SK-N-SH treated with all-trans-retinoic acid at 6 μM for 48 hours (cell line): ENCODE measurements at regions not wholly inside any gene's neighbourhood (a gene's known extent, or its start where the extent isn't known, plus 50 kb on each side); places are given as distances from the start of the nearest gene placed in this dataset.

Source experiments
- ATAC-seq: fragments of 200-7000 bp; cut with Tn5 transposase; 3 replicates; pipeline ENCODE4 v1.9.1; 2020; ENCODE audit warnings: mild to moderate bottlenecking, moderate library complexity
- ARNTL ChIP-seq: fragments of 450-650 bp; formaldehyde crosslinking; IDR thresholded peaks from 2 replicates; pipeline ENCODE4 v1.5.0; 2020; ENCODE audit warnings: low read depth, mild to moderate bottlenecking, moderate library complexity, borderline replicate concordance
- BACH2 ChIP-seq: fragments of 250-450 bp; sonication (Bioruptor Pico); IDR thresholded peaks from 2 replicates; pipeline ENCODE4 v1.9.0; 2021; ENCODE audit warnings: mild to moderate bottlenecking, borderline replicate concordance
- CREB5 ChIP-seq: fragments of 250-450 bp; sonication (Bioruptor Pico); IDR thresholded peaks from 2 replicates; pipeline ENCODE4 v1.5.1; 2020; ENCODE audit warnings: low read depth, mild to moderate bottlenecking, moderate library complexity
- CSDC2 ChIP-seq: fragments of 250-450 bp; sonication (Bioruptor Pico); IDR thresholded peaks from 2 replicates; pipeline ENCODE4 v1.5.0; 2020; ENCODE audit warnings: mild to moderate bottlenecking, moderate library complexity
- GLIS3 ChIP-seq: fragments of 250-450 bp; sonication (Bioruptor Pico); IDR thresholded peaks from 2 replicates; pipeline ENCODE4 v1.5.0; 2020; ENCODE audit warnings: mild to moderate bottlenecking, moderate library complexity
- ISL1 ChIP-seq: fragments of 250-450 bp; sonication (Bioruptor Pico); IDR thresholded peaks from 2 replicates; pipeline ENCODE4 v2.1.2; 2022; ENCODE audit warnings: mild to moderate bottlenecking, moderate library complexity
- OSR1 ChIP-seq: fragments of 250-450 bp; sonication (Bioruptor Pico); IDR thresholded peaks from 2 replicates; pipeline ENCODE4 v1.8.0; 2022; ENCODE audit warnings: moderate library complexity, mild to moderate bottlenecking, inconsistent platforms
- RARB ChIP-seq: fragments of 250-450 bp; sonication (Bioruptor Pico); IDR thresholded peaks from 2 replicates; pipeline ENCODE4 v1.8.0; 2021; ENCODE audit warnings: mild to moderate bottlenecking, moderate library complexity
- SNAI2 ChIP-seq: fragments of 250-450 bp; sonication (Bioruptor Pico); IDR thresholded peaks from 2 replicates; pipeline ENCODE4 v1.5.0; 2020; ENCODE audit warnings: mild to moderate bottlenecking, moderate library complexity
- TCF4 ChIP-seq: fragments of 250-450 bp; sonication (Bioruptor Pico); IDR thresholded peaks from 2 replicates; pipeline ENCODE4 v1.8.0; 2021; ENCODE audit warnings: mild to moderate bottlenecking, moderate library complexity, borderline replicate concordance
- TOX ChIP-seq: fragments of 250-450 bp; sonication (Bioruptor Pico); IDR thresholded peaks from 2 replicates; pipeline ENCODE4 v1.8.0; 2021; ENCODE audit warnings: mild to moderate bottlenecking, moderate library complexity, borderline replicate concordance
- ZC3H10 ChIP-seq: fragments of 250-450 bp; sonication (Bioruptor Pico); IDR thresholded peaks from 2 replicates; pipeline ENCODE4 v1.5.1; 2021; ENCODE audit warnings: mild to moderate bottlenecking, moderate library complexity
- ZFP3 ChIP-seq: fragments of 250-450 bp; sonication (Bioruptor Pico); IDR thresholded peaks from 2 replicates; pipeline ENCODE4 v1.5.0; 2020; ENCODE audit warnings: mild to moderate bottlenecking, moderate library complexity
- ZFP30 ChIP-seq: fragments of 450-650 bp; formaldehyde crosslinking; IDR thresholded peaks from 2 replicates; pipeline ENCODE4 v1.5.0; 2022; ENCODE audit warnings: mild to moderate bottlenecking, moderate library complexity
- ZNF565 ChIP-seq: fragments of 450-650 bp; formaldehyde crosslinking; conservative IDR thresholded peaks from 2 replicates; pipeline ENCODE4 v1.5.0; 2020; ENCODE audit warnings: low read depth, mild to moderate bottlenecking, moderate library complexity
- ZNF8 ChIP-seq: fragments of 450-650 bp; formaldehyde crosslinking; IDR thresholded peaks from 2 replicates; pipeline ENCODE4 v1.5.0; 2020; ENCODE audit warnings: mild to moderate bottlenecking, moderate library complexity
- TF ChIP-seq, protein P1 (sequence below): fragments of 250-450 bp; sonication (Bioruptor Pico); IDR thresholded peaks from 2 replicates; pipeline ENCODE4 v1.5.0; 2020; ENCODE audit warnings: mild to moderate bottlenecking, moderate library complexity
- TF ChIP-seq, protein P2 (sequence below): fragments of 250-450 bp; sonication (Bioruptor Pico); IDR thresholded peaks from 2 replicates; pipeline ENCODE4 v1.8.0; 2020; ENCODE audit warnings: mild to moderate bottlenecking, moderate library complexity, borderline replicate concordance
- TF ChIP-seq, protein P3 (sequence below): fragments of 250-450 bp; sonication (Bioruptor Pico); IDR thresholded peaks from 2 replicates; pipeline ENCODE4 v1.5.1; 2021; ENCODE audit warnings: mild to moderate bottlenecking, moderate library complexity

- ATAC-seq: no peak
- TF ChIP-seq ZC3H10 (CRISPR knock-in tag) (no peak), ZNF565 (no peak), ZNF8 (CRISPR knock-in tag) (no peak), CREB5 (CRISPR knock-in tag) (no peak), GLIS3 (CRISPR knock-in tag) (no peak), TOX (CRISPR knock-in tag) (no peak)
Observed at GRCh38 chr16:66064801-66065530, 301.5 kb upstream of the CDH5 start.

GRCh38 chr16:66058832-66059231 lies 307.7 kb upstream of the CDH5 start:
- no peak for ATAC-seq
- TF ChIP-seq ARNTL (CRISPR knock-in tag): no peak
- no peak for TF ChIP-seq ZFP3
- TF ChIP-seq ZFP30 (CRISPR knock-in tag): no peak
- TF ChIP-seq CREB5 (CRISPR knock-in tag): no peak
- no peak for TF ChIP-seq GLIS3 (CRISPR knock-in tag)
- no peak for TF ChIP-seq TOX (CRISPR knock-in tag)
- no peak for TF ChIP-seq ZNF8 (CRISPR knock-in tag)

DNA sequence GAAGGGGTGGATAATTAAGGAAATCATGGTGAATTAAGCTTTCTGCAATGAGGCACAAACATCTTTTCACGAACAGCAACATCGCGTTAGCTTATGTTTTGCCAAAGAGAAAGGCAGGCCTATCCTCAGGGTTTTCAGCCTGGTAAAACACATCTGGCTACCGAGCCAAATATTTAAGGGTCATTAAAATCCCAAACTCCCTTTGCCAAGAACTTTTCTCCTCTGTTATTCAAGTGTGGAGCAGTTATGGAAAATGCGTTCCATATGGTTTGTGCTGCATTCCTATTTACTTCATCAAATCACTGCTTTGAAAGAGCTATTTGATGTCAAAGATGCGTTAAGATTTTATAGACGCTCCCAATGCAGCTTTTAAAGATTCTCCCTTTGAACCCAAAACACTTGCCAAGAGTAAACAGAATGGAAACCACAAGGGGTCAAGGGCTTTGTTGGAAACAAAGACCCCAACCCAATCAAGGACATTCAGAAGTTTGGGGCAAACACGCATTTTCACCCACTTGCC lies 308.3 kb upstream of the CDH5 start:
- ATAC-seq: no peak
- TF ChIP-seq ZC3H10 (CRISPR knock-in tag): no peak
- TF ChIP-seq GLIS3 (CRISPR knock-in tag): no peak
- TF ChIP-seq, protein P1, sequence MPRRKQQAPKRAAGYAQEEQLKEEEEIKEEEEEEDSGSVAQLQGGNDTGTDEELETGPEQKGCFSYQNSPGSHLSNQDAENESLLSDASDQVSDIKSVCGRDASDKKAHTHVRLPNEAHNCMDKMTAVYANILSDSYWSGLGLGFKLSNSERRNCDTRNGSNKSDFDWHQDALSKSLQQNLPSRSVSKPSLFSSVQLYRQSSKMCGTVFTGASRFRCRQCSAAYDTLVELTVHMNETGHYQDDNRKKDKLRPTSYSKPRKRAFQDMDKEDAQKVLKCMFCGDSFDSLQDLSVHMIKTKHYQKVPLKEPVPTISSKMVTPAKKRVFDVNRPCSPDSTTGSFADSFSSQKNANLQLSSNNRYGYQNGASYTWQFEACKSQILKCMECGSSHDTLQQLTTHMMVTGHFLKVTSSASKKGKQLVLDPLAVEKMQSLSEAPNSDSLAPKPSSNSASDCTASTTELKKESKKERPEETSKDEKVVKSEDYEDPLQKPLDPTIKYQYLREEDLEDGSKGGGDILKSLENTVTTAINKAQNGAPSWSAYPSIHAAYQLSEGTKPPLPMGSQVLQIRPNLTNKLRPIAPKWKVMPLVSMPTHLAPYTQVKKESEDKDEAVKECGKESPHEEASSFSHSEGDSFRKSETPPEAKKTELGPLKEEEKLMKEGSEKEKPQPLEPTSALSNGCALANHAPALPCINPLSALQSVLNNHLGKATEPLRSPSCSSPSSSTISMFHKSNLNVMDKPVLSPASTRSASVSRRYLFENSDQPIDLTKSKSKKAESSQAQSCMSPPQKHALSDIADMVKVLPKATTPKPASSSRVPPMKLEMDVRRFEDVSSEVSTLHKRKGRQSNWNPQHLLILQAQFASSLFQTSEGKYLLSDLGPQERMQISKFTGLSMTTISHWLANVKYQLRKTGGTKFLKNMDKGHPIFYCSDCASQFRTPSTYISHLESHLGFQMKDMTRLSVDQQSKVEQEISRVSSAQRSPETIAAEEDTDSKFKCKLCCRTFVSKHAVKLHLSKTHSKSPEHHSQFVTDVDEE (CRISPR knock-in tag): no peak
- TF ChIP-seq ISL1 (CRISPR knock-in tag): no peak
- no peak for TF ChIP-seq SNAI2 (CRISPR knock-in tag)
- TF ChIP-seq, all 23 proteins: peak for 0

- no peak for ATAC-seq
- TF ChIP-seq, protein P2, sequence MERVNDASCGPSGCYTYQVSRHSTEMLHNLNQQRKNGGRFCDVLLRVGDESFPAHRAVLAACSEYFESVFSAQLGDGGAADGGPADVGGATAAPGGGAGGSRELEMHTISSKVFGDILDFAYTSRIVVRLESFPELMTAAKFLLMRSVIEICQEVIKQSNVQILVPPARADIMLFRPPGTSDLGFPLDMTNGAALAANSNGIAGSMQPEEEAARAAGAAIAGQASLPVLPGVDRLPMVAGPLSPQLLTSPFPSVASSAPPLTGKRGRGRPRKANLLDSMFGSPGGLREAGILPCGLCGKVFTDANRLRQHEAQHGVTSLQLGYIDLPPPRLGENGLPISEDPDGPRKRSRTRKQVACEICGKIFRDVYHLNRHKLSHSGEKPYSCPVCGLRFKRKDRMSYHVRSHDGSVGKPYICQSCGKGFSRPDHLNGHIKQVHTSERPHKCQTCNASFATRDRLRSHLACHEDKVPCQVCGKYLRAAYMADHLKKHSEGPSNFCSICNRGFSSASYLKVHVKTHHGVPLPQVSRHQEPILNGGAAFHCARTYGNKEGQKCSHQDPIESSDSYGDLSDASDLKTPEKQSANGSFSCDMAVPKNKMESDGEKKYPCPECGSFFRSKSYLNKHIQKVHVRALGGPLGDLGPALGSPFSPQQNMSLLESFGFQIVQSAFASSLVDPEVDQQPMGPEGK (CRISPR knock-in tag): no peak
- TF ChIP-seq, protein P3, sequence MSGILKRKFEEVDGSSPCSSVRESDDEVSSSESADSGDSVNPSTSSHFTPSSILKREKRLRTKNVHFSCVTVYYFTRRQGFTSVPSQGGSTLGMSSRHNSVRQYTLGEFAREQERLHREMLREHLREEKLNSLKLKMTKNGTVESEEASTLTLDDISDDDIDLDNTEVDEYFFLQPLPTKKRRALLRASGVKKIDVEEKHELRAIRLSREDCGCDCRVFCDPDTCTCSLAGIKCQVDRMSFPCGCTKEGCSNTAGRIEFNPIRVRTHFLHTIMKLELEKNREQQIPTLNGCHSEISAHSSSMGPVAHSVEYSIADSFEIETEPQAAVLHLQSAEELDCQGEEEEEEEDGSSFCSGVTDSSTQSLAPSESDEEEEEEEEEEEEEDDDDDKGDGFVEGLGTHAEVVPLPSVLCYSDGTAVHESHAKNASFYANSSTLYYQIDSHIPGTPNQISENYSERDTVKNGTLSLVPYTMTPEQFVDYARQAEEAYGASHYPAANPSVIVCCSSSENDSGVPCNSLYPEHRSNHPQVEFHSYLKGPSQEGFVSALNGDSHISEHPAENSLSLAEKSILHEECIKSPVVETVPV: no peak
- no peak for TF ChIP-seq TCF4 (CRISPR knock-in tag)
- no peak for TF ChIP-seq OSR1 (CRISPR knock-in tag)
- no peak for TF ChIP-seq TOX (CRISPR knock-in tag)
- TF ChIP-seq GLIS3 (CRISPR knock-in tag): no peak
- TF ChIP-seq CSDC2 (CRISPR knock-in tag): no peak
- TF ChIP-seq ZC3H10 (CRISPR knock-in tag): no peak
- no peak for TF ChIP-seq BACH2 (CRISPR knock-in tag)
- no peak for TF ChIP-seq ZNF8 (CRISPR knock-in tag)
- no peak for TF ChIP-seq ARNTL (CRISPR knock-in tag)
- no peak for TF ChIP-seq RARB (CRISPR knock-in tag)
- no peak for TF ChIP-seq ZFP3
- TF ChIP-seq ZFP30 (CRISPR knock-in tag): no peak
Observed at GRCh38 chr16:66057057-66057456, 309.4 kb upstream of the CDH5 start.
